GM23248 (cell line): ENCODE measurements at regions not wholly inside any gene's neighbourhood (a gene's known extent, or its start where the extent isn't known, plus 50 kb on each side); places are given as distances from the start of the nearest gene placed in this dataset.
"Not testable (repeated sequence)": the region's sequence is repeated elsewhere in the genome, so short reads cannot be mapped to it uniquely, and the experiment has no call there.

Experiments
- DNase-seq: peaks from one replicate; pipeline ENCODE4 v3.0.0-alpha.2; 2015
- H2AFZ ChIP-seq: fragments of 200-600 bp; sonication (generic); 2 replicates; pipeline ENCODE4 v1.6.1; 2016; ENCODE audit warnings: antibody characterized with exemption
- H3F3A ChIP-seq: fragments of 200-600 bp; sonication (generic); 2 replicates; pipeline ENCODE4 v1.6.1; 2016; ENCODE audit warnings: mild to moderate bottlenecking, antibody characterized with exemption, mixed run types; ENCODE audit not compliant: insufficient read depth
- H3K27ac ChIP-seq: fragments of 200-600 bp; sonication (generic); 2 replicates; pipeline ENCODE4 v1.5.1; 2016; ENCODE audit warnings: mild to moderate bottlenecking
- H3K27me3 ChIP-seq: fragments of 200-600 bp; sonication (generic); replicated peaks from 2 replicates; pipeline ENCODE4 v1.6.1; 2016; ENCODE audit warnings: mild to moderate bottlenecking; ENCODE audit not compliant: insufficient read depth
- H3K36me3 ChIP-seq: fragments of 200-600 bp; sonication (generic); 2 replicates; pipeline ENCODE4 v1.6.1; 2016; ENCODE audit warnings: low read depth, mild to moderate bottlenecking
- H3K4me1 ChIP-seq: fragments of 200-600 bp; sonication (generic); 2 replicates; pipeline ENCODE4 v1.6.1; 2016; ENCODE audit warnings: mild to moderate bottlenecking; ENCODE audit not compliant: insufficient read depth
- H3K4me2 ChIP-seq: fragments of 200-600 bp; sonication (generic); one replicate; pipeline ENCODE4 v1.6.1; 2016; ENCODE audit warnings: mild to moderate bottlenecking; ENCODE audit not compliant: unreplicated experiment
- H3K4me3 ChIP-seq: fragments of 200-600 bp; sonication (generic); 2 replicates; pipeline ENCODE4 v1.5.1; 2016; ENCODE audit warnings: mild to moderate bottlenecking
- H3K79me2 ChIP-seq: fragments of 200-600 bp; sonication (generic); 2 replicates; pipeline ENCODE4 v1.6.1; 2016; ENCODE audit warnings: mild to moderate bottlenecking; ENCODE audit not compliant: insufficient read depth
- H3K9ac ChIP-seq: fragments of 200-600 bp; sonication (generic); 2 replicates; pipeline ENCODE4 v1.6.1; 2016; ENCODE audit warnings: mild to moderate bottlenecking
- H3K9me2 ChIP-seq: fragments of 200-600 bp; sonication (generic); 2 replicates; pipeline ENCODE4 v1.6.1; 2016; ENCODE audit warnings: mixed run types, mild to moderate bottlenecking, moderate library complexity; ENCODE audit not compliant: insufficient read depth
- H3K9me3 ChIP-seq: fragments of 200-600 bp; sonication (generic); one replicate; pipeline ENCODE4 v1.6.1; 2017; ENCODE audit warnings: low read depth
- H4K20me1 ChIP-seq: fragments of 200-600 bp; sonication (generic); 2 replicates; pipeline ENCODE4 v1.6.0; 2016; ENCODE audit not compliant: insufficient read depth
- EZH2 ChIP-seq: fragments of 200-600 bp; sonication (generic); IDR thresholded peaks from 2 replicates; pipeline ENCODE4 v1.6.1; 2018; ENCODE audit warnings: antibody characterized with exemption, mild to moderate bottlenecking; ENCODE audit not compliant: insufficient read depth, poor library complexity, severe bottlenecking
- EZH2phosphoT487 ChIP-seq: fragments of 200-600 bp; sonication (generic); IDR thresholded peaks from 2 replicates; pipeline ENCODE4 v1.6.1; 2018; ENCODE audit warnings: antibody characterized with exemption, moderate library complexity, mild to moderate bottlenecking, low read depth; ENCODE audit not compliant: insufficient read depth
- WGBS, 2 experiments: methylation state at CpG; one replicate each; pipeline ENCODE4 v1.1.6; 2015 to 2017; ENCODE audit warnings: low lambda C conversion rate in 2 of 2, low coverage in 1 of 2; ENCODE audit errors: missing lambda C conversion rate in 2 of 2; 5-methylcytosine and 5-hydroxymethylcytosine counted together
- in situ Hi-C: fragments of 300-500 bp; cut with MboI; formaldehyde crosslinking; loops from 2 replicates; pipeline ENCODE4 v1.15.0; 2020

- Histone ChIP-seq H3K27ac (no peak overlapping the region), H3K4me2 (no peak overlapping the region), H3K4me1 (no peaks in the 10 kb centered on the region), H4K20me1 (no peaks in the 10 kb centered on the region), H3K27me3 (no peaks in the 10 kb centered on the region), H3K9me3 (peaks cover 3% of the 10 kb centered on the region), H3K4me3 (no peak overlapping the region), H2AFZ (no peak overlapping the region), H3F3A (no peaks in the 10 kb centered on the region), H3K9me2 (no peaks in the 10 kb centered on the region), H3K9ac (no peak overlapping the region), H3K79me2 (no peaks in the 10 kb centered on the region), H3K36me3 (no peaks in the 10 kb centered on the region)
- WGBS, 2 experiments, result 40 to 51% methylated on average over 2 of the region's 2 CpGs
- TF ChIP-seq EZH2phosphoT487 (no peak), EZH2 (no peak)
- DNase-seq, result no peak
- in situ Hi-C loops, result no loop called here
Measured at GRCh38 chr14:43258396-43258795, 1248.7 kb downstream of the FSCB start.

GRCh38 chr14:43256996-43257395 is 1250.1 kb downstream of the FSCB start:
- H3K9me3 ChIP-seq, H2AFZ ChIP-seq, H3K4me2 ChIP-seq, in situ Hi-C loops, H3K4me1 ChIP-seq, H3K27me3 ChIP-seq, H3K27ac ChIP-seq, H3K9me2 ChIP-seq, H3K4me3 ChIP-seq, H3F3A ChIP-seq, H4K20me1 ChIP-seq, DNase-seq, H3K9ac ChIP-seq, H3K36me3 ChIP-seq, H3K79me2 ChIP-seq: not testable (repeated sequence)
- 37 to 41% methylated on average over 5 of the region's 5 CpGs for WGBS, 2 experiments

GRCh38 chr14:43252866-43253265 is 1254.2 kb downstream of the FSCB start:
- H3F3A ChIP-seq, result no peaks in the 10 kb centered on the region
- WGBS, 2 experiments, result 44 to 47% methylated on average over 6 of the region's 6 CpGs
- H2AFZ ChIP-seq, result no peak overlapping the region
- no peaks in the 10 kb centered on the region for H3K9me2 ChIP-seq
- H4K20me1 ChIP-seq, result no peaks in the 10 kb centered on the region
- in situ Hi-C loops, result no loop called here
- H3K36me3 ChIP-seq, result no peaks in the 10 kb centered on the region
- no peaks in the 10 kb centered on the region for H3K4me1 ChIP-seq
- H3K27ac ChIP-seq, result no peak overlapping the region
- no peaks in the 10 kb centered on the region for H3K27me3 ChIP-seq
- DNase-seq, result no peak
- TF ChIP-seq EZH2phosphoT487 (no peak), EZH2 (no peak)
- H3K9me3 ChIP-seq, result no peaks in the 10 kb centered on the region
- no peaks in the 10 kb centered on the region for H3K79me2 ChIP-seq
- no peak overlapping the region for H3K4me2 ChIP-seq
- no peak overlapping the region for H3K9ac ChIP-seq
- H3K4me3 ChIP-seq, result no peak overlapping the region

- Histone ChIP-seq H3K9ac (no peak overlapping the region), H3K79me2 (no peaks in the 10 kb centered on the region), H3K36me3 (no peaks in the 10 kb centered on the region), H3F3A (no peaks in the 10 kb centered on the region), H3K4me3 (no peak overlapping the region), H2AFZ (no peak overlapping the region), H3K9me2 (no peaks in the 10 kb centered on the region), H3K4me1 (no peaks in the 10 kb centered on the region), H3K4me2 (no peak overlapping the region), H4K20me1 (no peaks in the 10 kb centered on the region), H3K27me3 (no peaks in the 10 kb centered on the region), H3K27ac (no peak overlapping the region), H3K9me3 (no peaks in the 10 kb centered on the region)
- TF ChIP-seq EZH2 (no peak), EZH2phosphoT487 (no peak)
- WGBS, 2 experiments, result 7 to 9% methylated on average over 3 of the region's 3 CpGs
- no peak for DNase-seq
- in situ Hi-C loops, result no loop called here
Measured at GRCh38 chr14:43249591-43249990, 1257.5 kb downstream of the FSCB start.

GRCh38 chr14:43249116-43249515 is 1258.0 kb downstream of the FSCB start:
- no peak overlapping the region for H3K4me2 ChIP-seq
- no peak overlapping the region for H3K27ac ChIP-seq
- DNase-seq, result no peak
- H4K20me1 ChIP-seq, result no peaks in the 10 kb centered on the region
- H3K9me2 ChIP-seq, result no peaks in the 10 kb centered on the region
- no peak for TF ChIP-seq EZH2phosphoT487
- no peak for TF ChIP-seq EZH2
- no peaks in the 10 kb centered on the region for H3K79me2 ChIP-seq
- H3K9ac ChIP-seq, result no peak overlapping the region
- H3K9me3 ChIP-seq, result no peaks in the 10 kb centered on the region
- no peaks in the 10 kb centered on the region for H3K27me3 ChIP-seq
- H3K36me3 ChIP-seq, result no peaks in the 10 kb centered on the region
- H3F3A ChIP-seq, result no peaks in the 10 kb centered on the region
- H2AFZ ChIP-seq, result no peak overlapping the region
- no peaks in the 10 kb centered on the region for H3K4me1 ChIP-seq
- in situ Hi-C loops, result no loop called here
- no peak overlapping the region for H3K4me3 ChIP-seq
